ENCODE measurements at regions not wholly inside any gene's neighbourhood (a gene's known extent, or its start where the extent isn't known, plus 50 kb on each side); places are given as distances from the start of the nearest gene placed in this dataset.
"Not testable (repeated sequence)": the region's sequence is repeated elsewhere in the genome, so short reads cannot be mapped to it uniquely, and the experiment has no call there.

DNA sequence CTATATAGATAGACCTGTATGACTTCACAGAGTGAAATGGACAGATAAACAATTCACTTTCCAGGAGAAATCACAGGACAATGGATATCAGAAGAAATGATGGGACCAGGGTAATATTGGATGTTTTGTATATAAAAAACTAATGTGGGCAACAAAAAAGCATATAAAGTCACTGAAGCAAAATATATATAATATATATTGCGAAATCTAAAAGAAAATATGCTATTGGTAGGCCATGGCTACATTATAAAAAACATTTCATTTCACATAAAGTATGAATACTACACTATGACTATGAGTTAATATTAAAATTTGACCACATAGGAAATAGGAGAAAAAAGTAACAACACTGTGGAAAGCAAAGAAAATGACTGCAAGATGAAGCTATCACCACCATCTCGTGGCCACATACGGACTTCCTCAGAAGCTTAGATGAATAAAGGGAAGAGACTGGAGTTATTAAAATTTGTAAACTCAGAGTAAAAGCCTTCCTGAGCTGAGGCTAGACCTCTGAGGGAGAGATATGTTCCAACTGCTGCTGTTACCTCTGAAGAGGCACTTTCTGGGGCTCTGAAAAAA lies 115.8 kb downstream of the SYT15B start:
- H3K4me3 ChIP-seq (ENCODE audit: low read depth, low read length); DNase-seq (ENCODE audit: low read depth): not testable (repeated sequence)

DNA sequence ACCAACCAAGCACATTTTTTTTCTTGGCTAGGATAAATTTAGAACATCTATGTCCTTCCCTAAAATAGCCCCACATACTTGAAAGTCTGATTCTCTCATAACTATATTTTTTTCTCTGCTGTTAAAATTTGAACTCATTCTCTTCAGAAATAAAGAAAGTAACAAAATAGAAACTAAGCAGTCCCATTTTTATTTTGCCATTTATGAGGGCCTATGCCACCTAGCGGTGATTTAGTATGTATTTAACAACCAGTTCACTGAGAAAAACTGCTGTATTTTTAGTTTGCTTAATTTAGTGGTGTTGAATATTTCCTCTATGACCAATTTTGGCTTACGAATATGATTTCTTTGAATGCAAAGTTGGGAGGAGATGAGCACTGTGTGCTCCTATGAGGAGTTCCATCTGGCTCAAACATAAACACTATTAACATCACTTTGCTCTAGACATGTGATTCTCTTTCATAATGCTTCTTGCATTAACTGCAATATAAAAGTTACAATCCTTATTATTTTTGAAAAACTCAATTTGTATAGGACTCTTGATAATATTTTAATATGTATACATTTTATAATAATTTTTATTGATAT lies 116.6 kb downstream of the SYT15B start:
- DNase-seq (ENCODE audit: low read depth); H3K4me3 ChIP-seq (ENCODE audit: low read depth, low read length): not testable (repeated sequence)
- TF ChIP-seq, protein P1, sequence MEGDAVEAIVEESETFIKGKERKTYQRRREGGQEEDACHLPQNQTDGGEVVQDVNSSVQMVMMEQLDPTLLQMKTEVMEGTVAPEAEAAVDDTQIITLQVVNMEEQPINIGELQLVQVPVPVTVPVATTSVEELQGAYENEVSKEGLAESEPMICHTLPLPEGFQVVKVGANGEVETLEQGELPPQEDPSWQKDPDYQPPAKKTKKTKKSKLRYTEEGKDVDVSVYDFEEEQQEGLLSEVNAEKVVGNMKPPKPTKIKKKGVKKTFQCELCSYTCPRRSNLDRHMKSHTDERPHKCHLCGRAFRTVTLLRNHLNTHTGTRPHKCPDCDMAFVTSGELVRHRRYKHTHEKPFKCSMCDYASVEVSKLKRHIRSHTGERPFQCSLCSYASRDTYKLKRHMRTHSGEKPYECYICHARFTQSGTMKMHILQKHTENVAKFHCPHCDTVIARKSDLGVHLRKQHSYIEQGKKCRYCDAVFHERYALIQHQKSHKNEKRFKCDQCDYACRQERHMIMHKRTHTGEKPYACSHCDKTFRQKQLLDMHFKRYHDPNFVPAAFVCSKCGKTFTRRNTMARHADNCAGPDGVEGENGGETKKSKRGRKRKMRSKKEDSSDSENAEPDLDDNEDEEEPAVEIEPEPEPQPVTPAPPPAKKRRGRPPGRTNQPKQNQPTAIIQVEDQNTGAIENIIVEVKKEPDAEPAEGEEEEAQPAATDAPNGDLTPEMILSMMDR (conservative IDR thresholded peaks at IDR 0.05; ENCODE audit: low read depth, low read length): peak; percentile 43

DNA sequence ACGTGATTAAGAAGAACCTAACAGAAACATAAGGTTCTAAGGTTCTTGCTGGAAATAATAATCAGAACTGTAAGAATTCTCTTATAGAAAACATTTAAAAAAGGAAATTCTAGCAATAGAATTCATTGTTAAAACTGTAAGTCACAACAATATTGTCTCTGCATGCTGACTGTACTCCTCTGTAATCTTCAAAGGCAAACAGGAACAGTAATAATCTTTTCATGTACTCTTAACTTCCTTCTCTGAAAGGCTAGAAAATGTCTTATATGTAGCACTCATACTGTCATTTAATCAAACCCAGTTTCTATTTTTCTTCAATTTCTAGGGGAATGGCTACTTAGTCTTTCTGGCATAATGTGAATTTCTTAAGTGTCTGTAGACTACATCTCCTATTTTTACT lies 103.5 kb upstream of the AGAP9 start:
- not testable (repeated sequence) for H3K4me3 ChIP-seq (ENCODE audit: low read depth, low read length); DNase-seq (ENCODE audit: low read depth)

DNA sequence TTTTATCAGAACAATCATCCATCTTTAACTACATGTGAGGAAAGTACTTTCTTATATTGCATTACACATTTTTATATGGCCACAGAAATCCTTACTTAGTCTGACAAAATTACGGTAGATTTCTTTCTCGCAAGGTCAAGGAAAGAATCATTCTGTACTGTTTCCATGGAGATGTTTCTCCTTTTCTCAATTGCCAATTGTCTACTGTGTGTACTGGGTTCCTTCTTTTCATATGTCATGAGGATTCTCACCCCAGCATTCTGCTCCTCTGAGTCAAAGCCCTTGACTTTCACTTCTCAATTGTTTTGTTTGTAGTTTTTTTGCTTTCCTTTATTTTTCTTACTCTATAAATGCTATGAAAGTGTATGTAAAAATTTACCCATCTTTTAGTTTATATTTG lies 99.3 kb upstream of the AGAP9 start:
- not testable (repeated sequence) for H3K4me3 ChIP-seq (ENCODE audit: low read depth, low read length)
- DNase-seq (ENCODE audit: low read depth): peak; percentile 23

DNA sequence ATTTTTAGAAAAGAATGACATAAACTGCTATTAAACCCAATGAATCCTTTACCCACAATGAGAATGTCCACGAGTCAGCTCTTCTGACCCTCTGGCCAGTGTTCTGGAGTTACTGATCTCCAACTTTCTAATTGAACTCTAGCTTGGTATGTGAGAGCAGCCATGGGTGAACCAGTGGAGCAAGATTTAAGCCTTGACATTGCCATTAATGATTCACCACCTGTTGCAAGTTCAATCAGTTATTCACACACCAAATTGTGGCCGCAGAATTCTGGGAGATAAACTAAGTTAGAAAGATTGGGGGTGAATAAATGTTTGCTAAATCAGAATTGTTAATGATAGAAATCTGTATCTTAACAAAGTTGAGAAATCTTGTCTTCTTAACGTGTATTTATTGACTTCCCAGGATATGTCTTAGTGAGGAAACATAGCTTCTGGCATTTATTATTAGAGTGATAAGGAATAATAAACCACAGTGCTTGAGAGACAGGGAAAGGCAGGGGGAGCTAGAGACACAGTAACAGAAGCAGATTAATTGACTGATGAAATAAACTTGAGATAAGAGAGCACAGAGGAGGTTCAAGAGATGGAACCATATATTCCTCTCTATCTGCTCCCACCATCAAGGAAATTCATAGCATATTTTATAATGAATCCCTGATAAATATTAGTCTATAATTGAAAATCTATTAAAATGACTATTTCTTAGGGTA lies 96.0 kb upstream of the AGAP9 start:
- H3K4me3 ChIP-seq (ENCODE audit: low read depth, low read length): not testable (repeated sequence)
- TF ChIP-seq, protein P1 (conservative IDR thresholded peaks at IDR 0.05; ENCODE audit: low read depth, low read length): peak; percentile 46
- peak; percentile 92 for DNase-seq (ENCODE audit: low read depth)

DNA sequence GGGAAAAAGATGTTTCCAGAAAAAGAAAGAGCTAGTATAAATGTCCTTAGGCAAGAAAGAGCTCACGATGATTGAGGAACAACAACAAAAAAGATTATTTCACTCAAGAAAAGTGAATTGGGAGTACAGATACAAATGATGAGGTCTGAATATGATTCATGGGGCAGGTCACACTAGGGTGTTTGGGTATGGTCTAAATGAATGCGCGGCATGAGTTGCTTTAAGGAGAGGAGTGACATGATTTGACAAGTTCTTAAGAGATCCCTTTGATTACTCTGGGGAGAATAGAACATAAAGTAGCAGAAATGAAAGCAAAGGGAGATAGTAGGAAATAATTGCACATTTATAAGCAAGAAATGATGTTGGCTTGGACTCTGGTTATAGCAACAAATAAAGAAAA lies 85.9 kb upstream of the AGAP9 start:
- not testable (repeated sequence) for H3K4me3 ChIP-seq (ENCODE audit: low read depth, low read length); DNase-seq (ENCODE audit: low read depth)

DNA sequence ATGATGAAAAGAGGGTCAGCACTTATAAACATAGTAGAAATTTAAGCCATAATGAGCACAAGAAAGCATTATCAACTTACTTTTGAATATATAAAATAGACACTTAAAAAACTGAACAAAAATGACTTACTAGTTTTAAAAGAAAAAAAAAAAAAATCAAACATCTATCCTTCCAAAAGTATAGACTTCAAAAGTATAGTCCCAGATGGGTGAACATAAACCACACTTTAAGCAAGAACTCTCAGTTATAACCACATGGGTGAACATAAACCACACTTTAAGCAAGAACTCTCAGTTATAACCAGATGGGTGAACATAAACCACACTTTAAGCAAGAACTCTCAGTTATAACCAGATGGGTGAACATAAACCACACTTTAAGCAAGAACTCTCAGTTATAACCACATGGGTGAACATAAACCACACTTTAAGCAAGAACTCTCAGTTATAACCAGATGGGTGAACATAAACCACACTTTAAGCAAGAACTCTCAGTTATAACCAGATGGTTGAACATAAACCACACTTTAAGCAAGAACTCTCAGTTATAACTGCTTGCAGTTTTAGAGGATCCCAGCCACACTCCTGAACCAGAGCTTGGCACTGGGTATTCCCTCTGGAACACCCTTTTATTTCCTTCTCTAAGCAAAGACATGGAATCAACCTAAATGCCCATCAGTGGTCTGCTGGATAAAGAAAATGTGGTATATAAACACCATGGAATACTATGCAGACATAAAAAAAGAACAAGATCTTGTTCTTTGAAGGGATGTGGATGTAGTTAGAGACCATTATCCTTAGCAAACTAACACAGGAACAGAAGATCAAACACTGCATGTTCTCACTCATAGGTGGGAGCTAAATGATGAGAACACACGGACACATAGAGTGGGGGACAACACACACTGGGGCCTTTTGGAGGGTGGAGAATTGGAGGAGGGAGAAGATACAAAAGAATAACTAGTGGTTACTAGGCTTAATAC lies 82.6 kb upstream of the AGAP9 start:
- DNase-seq (ENCODE audit: low read depth); H3K4me3 ChIP-seq (ENCODE audit: low read depth, low read length): not testable (repeated sequence)

DNA sequence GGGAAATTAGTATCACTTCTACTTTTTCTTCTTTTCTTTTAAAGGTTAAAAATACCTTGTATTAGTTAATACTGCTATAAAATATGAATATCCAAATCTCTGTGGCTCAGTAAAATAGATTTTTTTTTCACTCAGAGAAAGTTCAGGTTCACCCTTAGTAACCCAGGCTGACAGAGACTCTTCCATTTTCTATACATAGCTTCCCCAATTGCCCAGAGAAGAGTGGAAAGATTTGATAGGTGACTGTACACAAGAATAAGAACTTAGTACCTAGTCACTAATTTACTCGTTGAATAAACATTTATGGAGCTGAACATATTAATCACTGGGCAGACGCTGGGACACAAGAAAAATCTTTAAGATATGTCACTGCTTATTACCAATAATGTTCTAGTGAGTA lies 77.2 kb upstream of the AGAP9 start:
- H3K4me3 ChIP-seq (ENCODE audit: low read depth, low read length); DNase-seq (ENCODE audit: low read depth): not testable (repeated sequence)

DNA sequence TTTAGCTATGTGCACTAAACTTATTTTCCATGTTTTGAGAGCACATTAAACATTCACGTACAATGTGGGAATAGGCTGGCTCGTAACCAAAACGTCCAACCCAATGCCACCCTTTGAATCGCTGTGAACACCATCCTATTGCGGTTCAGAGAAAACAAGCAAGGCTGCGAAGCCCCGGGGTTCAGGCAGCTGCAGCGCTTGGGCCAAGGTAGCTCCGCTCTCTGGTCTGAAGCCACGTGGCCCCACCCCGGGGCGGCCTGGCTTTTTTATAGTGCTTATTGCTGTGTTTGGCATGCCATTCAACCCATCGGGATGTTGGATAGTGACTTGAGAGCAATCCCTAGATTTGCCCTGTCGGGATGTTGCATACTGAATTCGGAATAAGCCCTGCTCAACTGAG lies 76.7 kb upstream of the AGAP9 start:
- not testable (repeated sequence) for DNase-seq (ENCODE audit: low read depth); H3K4me3 ChIP-seq (ENCODE audit: low read depth, low read length)

DNA sequence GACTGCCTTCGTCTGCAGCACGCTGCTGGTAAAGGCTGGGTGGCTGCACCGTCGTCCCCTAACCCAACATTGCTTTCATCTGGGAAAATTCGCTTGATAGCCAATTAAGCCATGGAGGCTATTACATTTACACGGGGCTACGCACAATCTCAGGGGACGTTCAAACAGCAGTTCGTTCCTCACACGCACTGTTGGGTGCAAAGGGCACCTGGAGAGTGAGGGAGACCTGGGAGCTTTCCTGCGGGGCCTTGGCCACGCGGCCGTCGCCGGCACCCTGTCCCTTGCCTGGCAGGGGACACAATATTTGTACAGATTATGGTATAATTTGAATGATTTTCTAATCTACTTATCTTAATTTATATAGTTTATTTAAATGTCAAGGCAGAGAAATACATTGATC lies 76.2 kb upstream of the AGAP9 start:
- not testable (repeated sequence) for DNase-seq (ENCODE audit: low read depth); H3K4me3 ChIP-seq (ENCODE audit: low read depth, low read length)

DNA sequence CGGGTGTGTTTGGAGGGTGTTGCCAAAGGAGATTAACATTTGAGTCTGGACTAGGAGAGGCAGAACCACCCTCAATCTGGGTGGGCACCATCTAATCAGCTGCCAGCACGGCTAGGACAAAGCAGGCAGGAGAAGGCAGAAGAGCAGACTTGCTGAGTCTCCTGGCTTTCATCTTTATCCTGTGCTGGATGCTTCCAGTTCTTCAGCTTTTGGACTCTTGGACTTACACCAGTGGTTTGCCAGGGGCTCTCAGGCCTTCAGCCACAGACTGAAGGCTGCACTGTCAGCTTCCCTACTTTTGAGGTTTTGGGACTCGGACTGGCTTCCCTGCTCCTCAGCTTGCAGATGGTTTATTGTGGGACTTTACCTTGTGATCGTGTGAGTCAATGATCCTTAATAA lies 70.4 kb upstream of the AGAP9 start:
- not testable (repeated sequence) for H3K4me3 ChIP-seq (ENCODE audit: low read depth, low read length); DNase-seq (ENCODE audit: low read depth)

DNA sequence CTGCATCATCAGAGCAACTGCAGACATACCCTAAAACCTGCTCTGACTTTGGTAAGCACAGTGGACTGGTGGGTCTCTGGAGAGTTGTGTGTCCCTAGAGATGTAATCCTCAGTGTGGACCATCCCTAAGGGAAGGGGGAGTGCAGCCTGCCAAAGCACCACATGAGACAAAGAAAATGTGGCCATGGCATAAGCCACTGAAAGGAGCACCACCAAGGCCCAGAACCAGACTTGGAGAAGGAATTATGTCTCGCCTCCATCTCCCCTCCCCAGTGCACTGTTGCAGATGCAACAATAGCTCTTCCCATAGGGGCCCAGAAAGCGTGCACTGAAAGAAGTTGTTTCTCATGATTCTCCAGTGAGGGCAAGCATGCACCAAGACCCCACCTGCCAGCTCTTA lies 69.7 kb upstream of the AGAP9 start:
- not testable (repeated sequence) for DNase-seq (ENCODE audit: low read depth); H3K4me3 ChIP-seq (ENCODE audit: low read depth, low read length)

DNA sequence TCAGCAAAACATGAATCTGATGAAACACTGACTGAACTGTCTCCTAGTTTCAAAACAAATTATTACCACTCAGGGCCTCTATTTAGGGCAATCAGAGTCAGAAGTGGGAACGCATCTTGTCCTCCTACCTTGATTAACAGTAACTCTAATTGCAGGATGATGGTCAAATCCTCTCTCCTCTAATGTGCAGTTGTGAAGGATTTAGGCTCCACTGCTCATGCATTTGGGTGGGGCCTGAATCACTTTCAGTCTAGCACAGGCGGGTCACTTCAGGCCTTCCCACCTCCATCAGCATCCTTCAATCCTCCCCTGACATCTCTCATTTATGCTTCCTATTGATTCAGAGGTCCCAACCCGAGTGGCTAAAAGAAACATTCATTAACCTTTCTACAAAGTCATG lies 67.5 kb upstream of the AGAP9 start:
- not testable (repeated sequence) for H3K4me3 ChIP-seq (ENCODE audit: low read depth, low read length); DNase-seq (ENCODE audit: low read depth)

DNA sequence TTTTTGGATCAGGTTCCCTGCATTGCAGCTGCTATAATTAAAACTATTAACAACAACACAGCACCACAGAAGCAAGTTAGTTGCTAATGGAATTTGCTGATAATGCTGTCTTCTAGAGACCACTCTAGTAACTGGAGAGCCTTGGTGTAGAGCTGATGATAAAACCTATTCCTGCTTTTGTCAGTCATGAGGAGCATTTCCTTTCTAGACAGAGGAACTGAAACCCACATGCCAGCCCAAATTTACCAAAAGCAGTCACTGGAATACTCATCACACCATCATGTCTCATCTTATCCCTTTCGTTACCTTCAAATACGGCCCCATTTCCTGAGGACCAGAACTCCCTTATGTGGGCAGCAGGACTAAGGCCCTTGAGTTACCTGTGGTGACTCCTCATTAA lies 67.1 kb upstream of the AGAP9 start:
- H3K4me3 ChIP-seq (ENCODE audit: low read depth, low read length); DNase-seq (ENCODE audit: low read depth): not testable (repeated sequence)

DNA sequence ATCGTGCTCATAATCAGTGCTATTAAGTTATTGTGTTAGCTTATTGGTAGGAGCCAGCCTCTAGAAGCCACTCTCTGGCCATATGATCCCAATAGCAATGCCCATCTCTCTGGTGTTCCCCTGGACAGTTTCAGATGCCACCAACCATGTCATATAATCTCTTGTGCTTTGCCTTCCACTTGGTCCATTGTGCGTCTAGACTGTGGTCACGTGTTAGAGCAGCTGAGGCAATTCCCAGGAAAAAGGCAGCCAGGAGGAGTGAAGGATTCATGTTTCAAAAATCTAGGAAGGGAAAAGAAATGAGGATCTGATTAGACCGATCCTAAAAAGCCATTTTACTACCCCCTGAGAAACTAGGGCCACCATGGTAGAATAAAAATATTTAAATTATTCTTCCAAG lies 58.6 kb upstream of the AGAP9 start:
- H3K4me3 ChIP-seq (ENCODE audit: low read depth, low read length); DNase-seq (ENCODE audit: low read depth): not testable (repeated sequence)

DNA sequence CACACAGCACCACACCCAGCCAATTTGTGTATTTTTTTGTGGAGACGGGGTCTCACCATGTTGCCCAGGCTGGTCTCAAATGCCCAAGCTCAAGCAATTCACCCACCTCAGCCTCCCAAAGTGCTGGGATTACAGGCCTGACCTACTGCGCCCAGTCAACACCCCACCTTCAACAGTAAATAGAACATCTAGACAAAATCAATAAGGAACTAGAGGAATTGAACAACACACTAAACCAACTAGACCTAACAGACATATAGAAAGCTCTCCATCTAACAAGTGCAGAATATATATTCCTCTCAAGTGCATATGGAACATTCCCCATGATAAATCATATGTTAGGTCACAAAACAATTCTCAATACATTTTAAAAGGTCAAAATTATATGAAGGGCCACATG lies 56.6 kb upstream of the AGAP9 start:
- H3K4me3 ChIP-seq (ENCODE audit: low read depth, low read length); DNase-seq (ENCODE audit: low read depth): not testable (repeated sequence)

Measured in epithelial cell of proximal tubule (primary cell).